ENCODE measurements at regions not wholly inside any gene's neighbourhood (a gene's known extent, or its start where the extent isn't known, plus 50 kb on each side); places are given as distances from the start of the nearest gene placed in this dataset.

GRCh38 chr3:135532021-135532420 is 433.5 kb upstream of the PPP2R3A start:
- no peak overlapping the region for H3K4me3 ChIP-seq (ENCODE audit: low read depth, low read length)
- TF ChIP-seq, protein P1, sequence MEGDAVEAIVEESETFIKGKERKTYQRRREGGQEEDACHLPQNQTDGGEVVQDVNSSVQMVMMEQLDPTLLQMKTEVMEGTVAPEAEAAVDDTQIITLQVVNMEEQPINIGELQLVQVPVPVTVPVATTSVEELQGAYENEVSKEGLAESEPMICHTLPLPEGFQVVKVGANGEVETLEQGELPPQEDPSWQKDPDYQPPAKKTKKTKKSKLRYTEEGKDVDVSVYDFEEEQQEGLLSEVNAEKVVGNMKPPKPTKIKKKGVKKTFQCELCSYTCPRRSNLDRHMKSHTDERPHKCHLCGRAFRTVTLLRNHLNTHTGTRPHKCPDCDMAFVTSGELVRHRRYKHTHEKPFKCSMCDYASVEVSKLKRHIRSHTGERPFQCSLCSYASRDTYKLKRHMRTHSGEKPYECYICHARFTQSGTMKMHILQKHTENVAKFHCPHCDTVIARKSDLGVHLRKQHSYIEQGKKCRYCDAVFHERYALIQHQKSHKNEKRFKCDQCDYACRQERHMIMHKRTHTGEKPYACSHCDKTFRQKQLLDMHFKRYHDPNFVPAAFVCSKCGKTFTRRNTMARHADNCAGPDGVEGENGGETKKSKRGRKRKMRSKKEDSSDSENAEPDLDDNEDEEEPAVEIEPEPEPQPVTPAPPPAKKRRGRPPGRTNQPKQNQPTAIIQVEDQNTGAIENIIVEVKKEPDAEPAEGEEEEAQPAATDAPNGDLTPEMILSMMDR (conservative IDR thresholded peaks at IDR 0.05; ENCODE audit: low read depth, low read length), result no peak
- DNase-seq (ENCODE audit: low read depth), result no peak

GRCh38 chr3:135538123-135538522 is 427.4 kb upstream of the PPP2R3A start:
- DNase-seq (ENCODE audit: low read depth), result no peak
- TF ChIP-seq, protein P1 (conservative IDR thresholded peaks at IDR 0.05; ENCODE audit: low read depth, low read length), result no peak
- H3K4me3 ChIP-seq (ENCODE audit: low read depth, low read length), result no peak overlapping the region

- no peak overlapping the region for H3K4me3 ChIP-seq (ENCODE audit: low read depth, low read length)
- DNase-seq (ENCODE audit: low read depth), result no peak
- TF ChIP-seq, protein P1 (conservative IDR thresholded peaks at IDR 0.05; ENCODE audit: low read depth, low read length), result no peak
These were observed 426.2 kb upstream of the PPP2R3A start for GRCh38 chr3:135539351-135539750.

DNA sequence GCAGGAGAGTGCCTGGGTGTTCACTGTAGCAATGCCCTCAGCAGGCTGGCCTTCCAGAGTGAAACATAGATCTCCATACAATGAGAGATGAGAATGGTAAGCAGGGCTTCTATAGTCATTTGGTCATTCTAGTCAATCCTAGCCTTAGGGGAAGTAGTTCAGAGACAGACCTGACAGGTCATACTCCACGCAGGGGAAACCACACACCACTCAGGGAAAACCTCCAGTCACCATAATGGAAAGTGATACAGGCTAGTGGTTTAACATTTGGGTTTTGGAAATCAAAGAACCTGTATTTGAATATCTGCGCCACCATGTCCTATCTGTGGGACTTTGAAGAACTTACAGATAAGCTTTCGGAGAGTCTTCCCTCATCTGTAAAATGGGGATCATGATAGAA is 425.7 kb upstream of the PPP2R3A start:
- no peak overlapping the region for H3K4me3 ChIP-seq (ENCODE audit: low read depth, low read length)
- TF ChIP-seq, protein P1 (conservative IDR thresholded peaks at IDR 0.05; ENCODE audit: low read depth, low read length), result no peak
- no peak for DNase-seq (ENCODE audit: low read depth)

DNA sequence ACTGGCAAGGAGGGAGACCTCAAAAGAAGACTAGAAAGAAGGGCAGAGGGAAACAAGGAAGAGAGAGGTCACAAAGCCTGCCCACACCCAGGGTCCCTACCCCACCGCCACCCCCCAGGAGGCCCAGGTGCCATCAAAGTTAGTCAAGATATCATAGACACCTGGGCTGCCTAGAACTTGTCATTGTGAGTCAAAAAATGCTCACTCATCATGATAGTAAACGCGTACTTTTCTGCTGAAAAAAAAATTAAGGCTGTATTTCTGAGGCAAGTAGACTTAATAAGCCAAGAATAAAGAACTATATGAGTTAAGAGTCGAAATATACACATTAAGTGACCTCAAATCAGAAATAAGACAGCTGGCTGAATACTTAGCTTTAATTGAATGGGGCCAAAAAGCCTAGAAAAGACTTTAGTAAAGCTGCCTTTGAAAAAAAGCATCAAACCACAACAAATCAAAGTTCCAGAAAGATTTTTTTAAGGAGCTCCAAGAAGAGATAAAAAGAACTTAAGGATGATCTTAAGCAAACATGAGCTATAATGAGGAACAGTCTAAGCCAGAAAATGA is 415.5 kb upstream of the PPP2R3A start:
- no peak for DNase-seq (ENCODE audit: low read depth)
- no peak overlapping the region for H3K4me3 ChIP-seq (ENCODE audit: low read depth, low read length)
- TF ChIP-seq, protein P1 (conservative IDR thresholded peaks at IDR 0.05; ENCODE audit: low read depth, low read length), result no peak

GRCh38 chr3:135556174-135556573 is 409.4 kb upstream of the PPP2R3A start:
- DNase-seq (ENCODE audit: low read depth), result no peak
- H3K4me3 ChIP-seq (ENCODE audit: low read depth, low read length), result no peak overlapping the region
- TF ChIP-seq, protein P1 (conservative IDR thresholded peaks at IDR 0.05; ENCODE audit: low read depth, low read length), result no peak

GRCh38 chr3:135558150-135558783 is 407.3 kb upstream of the PPP2R3A start:
- TF ChIP-seq, protein P1 (conservative IDR thresholded peaks at IDR 0.05; ENCODE audit: low read depth, low read length), result no peak
- DNase-seq (ENCODE audit: low read depth), result no peak
- H3K4me3 ChIP-seq (ENCODE audit: low read depth, low read length), result no peak overlapping the region
